GM19452 (cell line): ENCODE measurements at regions not wholly inside any gene's neighbourhood (a gene's known extent, or its start where the extent isn't known, plus 50 kb on each side); places are given as distances from the start of the nearest gene placed in this dataset.

Experiments
- ATAC-seq: cut with Tn5 transposase; IDR thresholded peaks from one replicate; pipeline ENCODE4 v1.9.1; 2021; ENCODE audit not compliant: unreplicated experiment

DNA sequence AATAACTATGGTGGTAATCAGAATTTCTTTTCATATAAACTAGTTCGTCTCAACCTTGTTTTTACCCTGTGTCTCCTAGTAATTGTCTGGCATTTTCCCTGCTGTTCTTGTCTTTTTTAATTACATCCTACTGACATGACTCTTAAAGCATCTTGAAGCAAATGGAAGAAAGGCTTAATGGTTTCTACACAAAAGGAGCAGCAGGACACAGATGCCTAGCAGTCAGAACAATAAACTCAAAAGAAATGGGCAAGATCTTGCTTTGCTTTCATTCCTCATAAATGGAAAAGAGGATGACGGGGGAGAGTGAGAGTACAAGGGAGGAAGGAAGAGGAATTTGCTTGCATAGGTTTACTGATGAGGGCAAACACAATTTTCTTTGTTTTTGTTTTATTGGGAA, 293.2 kb upstream of the EMCN start:
- no peak for ATAC-seq

DNA sequence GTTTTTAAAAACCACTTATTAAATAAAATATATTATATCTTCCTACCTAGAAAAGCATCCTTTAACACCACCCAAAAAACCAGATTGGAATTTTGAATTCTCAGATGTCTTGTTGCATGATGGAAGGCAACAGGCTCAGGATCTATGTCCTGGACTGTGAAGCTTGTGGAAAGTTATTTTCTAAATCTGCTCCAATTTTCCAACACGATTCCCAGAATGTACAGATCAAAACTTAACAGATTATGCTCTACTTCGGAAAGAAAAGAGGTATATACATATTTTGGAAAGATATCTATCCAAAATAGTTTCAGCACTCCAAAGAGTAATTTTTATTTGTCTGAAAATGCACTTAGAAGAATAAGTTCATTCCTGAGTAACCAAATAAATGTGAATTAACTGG, 291.7 kb upstream of the EMCN start:
- ATAC-seq, result no peak

DNA sequence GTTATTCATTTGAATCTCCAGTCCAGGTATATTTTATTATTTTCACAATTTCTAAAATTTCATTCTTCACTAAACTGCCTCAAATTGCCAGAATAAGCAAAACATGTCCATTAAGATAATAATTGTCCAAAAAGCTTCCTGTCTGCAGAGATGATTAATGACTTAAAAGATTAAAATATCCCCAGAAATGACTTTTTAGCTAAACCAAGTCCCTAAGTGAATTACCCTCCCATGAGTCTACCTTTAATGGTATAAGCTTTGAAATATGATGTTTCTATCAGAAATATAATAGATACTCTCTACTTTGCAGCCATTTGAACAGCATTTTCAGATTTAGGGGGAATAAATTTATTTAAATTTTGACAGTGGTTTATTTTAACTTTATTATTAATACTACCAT, 289.2 kb upstream of the EMCN start:
- ATAC-seq, result no peak

DNA sequence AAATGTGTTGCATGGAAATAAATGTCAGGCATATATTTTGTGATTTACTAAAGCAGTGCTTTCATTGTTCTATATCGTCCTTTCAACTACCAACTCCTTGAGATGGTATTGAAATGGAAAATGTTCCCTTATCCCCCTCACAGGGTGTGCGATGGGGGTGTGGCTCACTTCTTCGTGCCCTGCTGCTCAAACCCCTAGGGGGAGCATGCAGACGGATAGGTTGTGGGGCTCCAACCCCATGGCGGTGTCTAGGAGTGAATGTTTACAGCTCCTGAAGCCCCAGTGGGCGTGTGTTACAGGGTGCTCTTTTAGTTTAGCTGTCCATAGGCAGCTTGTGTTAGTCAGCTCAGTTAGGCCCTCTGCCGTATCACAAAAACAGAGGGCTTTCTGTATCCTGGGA, 287.7 kb upstream of the EMCN start:
- ATAC-seq, result no peak

DNA sequence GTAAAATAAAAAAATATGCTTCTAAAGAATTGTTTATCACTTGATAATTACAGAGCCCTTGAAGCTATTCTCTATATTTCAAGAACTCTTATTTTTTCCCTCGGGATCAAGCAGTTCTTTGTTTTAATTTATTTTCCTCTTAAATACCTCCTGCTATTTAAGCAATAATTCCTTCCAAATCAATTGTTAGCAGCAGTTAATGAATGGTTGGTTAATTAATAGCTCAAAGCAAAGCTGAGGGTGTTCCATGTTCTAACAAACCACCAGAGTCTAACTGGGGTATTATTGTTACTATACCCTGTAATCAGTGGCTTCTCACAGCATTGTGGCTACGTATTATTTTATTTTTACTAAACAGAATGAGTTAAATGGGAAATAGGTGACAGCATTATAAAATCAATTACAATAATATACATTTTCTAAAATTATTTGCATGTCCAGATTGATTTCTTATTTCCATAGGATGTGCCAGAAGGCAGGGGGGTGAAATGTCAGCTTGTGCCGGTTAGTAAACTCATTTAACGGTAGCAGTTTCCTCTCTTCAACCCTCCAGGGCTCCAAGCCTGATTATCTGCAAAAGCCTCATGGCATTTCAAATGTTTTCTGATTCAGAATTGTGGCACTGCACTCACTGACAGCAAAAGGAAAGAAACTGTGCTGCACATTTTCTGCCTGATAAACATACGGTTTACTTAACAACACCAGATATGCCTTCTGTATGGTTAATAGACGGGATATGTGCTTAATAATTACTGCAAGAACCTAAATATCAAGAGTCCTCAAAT, 286.9 kb upstream of the EMCN start:
- ATAC-seq, result no peak

DNA sequence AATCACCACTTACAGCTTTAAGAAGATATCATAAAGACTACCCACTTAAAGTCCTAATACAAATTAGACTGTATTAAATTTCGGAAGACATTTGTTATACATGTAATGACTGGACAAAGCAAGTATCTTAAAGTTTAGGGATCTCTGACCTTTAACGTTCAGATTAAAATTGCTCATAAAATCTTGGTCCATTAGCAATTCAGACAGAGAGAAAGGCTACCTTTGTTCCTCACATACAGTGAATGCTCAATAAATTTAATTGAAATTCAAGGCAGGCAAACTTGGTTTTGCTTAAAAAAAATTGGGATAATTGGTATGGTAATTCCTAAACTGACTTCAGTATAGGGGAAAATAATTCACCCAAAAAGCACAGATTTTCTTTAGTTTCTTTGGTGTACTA, 285.9 kb upstream of the EMCN start:
- no peak for ATAC-seq

DNA sequence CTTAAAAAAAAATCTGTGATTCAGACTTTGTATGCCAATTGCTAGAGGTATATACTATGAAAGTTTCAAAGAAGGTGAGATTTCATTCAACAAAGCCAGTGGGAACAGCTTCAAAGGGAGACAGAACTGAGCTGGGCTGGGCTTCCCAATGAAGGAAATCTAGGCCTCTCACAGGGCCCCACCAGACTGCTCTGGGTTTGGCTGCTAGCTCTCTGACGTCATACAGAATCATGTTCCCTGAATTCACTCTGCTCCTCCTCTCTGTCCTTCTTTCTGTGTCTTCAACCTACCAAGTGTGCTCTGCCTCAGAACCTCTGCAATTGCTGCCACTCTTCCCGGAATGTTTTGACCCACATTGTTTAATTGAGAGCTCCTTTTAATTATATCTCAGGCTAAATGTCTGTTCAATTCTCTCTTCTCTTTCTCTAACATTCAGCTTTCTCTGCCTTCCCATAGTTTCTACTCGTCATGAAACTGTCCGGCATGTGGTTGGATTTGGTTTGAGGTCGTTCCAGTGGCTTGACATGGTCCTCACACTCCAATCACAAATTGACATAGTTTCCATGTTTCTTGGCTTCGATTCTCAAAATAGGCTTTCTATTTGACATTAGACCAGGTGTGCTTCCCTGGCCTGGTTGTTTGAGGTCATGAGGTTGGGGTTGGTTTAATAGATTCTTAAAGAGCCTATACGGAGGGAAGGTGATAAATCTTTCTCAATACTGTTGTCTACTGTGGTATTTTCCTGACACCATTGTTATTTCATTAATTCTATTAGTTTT, 282.1 kb upstream of the EMCN start:
- no peak for ATAC-seq

DNA sequence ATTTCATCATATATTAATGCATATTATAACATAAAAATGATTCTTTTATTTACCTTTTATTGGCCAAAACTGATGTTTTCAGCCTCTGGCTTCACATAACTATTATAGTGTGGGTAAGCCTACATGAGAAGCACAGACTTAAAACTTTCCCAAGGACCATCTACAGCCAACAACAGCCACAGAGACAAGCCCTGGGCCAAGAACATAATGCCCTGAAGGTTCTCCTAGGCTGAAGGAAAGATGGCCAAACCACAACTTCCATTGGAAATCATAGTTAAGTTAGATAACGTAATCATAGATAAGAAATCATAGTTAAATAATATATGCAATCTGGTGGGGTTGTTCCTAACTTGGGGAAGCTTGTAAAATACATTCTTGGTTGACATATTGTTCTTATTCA, 280.0 kb upstream of the EMCN start:
- ATAC-seq, result no peak

DNA sequence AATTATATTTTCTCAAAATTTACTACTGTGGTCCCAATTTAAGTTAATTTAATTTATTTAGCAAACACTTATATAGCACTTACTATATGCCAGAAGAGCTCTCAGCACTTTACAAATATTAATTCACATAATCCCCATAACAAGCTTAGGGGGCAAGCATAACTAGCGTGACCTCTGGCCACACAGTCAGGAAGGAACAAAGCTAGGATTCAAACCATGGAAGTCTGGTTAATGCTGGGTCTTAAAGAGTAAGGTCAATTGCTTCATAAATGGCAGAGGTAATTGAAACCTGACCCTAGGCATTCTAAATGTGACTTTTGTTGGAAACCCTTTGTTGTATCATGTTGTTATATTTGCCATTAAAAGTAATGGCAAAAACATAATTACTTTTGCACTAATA, 279.5 kb upstream of the EMCN start:
- no peak for ATAC-seq

DNA sequence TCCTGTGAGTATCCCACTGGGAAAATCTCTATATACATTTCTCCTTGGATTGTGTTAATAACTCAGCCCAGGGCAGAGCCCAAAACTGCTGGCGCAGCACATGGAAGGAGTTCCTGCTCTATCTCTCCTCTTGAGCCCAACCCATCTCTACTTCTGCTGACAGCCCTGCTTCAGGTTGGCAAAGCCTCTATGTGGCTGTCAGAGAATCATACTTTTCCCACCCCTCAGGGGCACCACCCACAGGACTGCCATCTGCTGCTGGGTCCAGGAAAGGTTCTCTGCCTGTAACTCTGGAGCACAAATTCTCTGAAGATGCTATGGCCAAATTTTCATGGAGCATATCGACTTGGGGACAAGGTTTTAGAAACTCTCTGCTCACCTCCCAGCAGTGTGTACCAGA, 278.5 kb upstream of the EMCN start:
- ATAC-seq, result no peak

DNA sequence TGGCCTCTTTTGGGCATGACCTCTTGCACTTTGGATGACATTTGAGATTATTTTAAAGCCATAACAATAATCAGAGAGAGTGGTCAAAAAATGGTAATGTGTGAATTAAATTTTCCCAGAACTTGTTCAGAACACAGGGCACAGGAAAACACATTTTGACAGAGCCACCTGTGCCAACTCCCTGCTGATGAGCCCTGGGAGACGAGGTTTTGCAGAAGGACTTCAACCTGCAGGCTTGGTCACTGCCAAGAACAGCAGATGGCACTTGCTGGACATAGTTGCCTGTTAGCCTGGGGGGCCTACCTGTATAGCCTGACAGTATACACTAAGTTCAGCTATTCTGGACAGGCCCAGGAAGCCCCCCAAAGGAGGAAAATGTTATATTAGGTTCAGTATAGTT, 277.8 kb upstream of the EMCN start:
- no peak for ATAC-seq

DNA sequence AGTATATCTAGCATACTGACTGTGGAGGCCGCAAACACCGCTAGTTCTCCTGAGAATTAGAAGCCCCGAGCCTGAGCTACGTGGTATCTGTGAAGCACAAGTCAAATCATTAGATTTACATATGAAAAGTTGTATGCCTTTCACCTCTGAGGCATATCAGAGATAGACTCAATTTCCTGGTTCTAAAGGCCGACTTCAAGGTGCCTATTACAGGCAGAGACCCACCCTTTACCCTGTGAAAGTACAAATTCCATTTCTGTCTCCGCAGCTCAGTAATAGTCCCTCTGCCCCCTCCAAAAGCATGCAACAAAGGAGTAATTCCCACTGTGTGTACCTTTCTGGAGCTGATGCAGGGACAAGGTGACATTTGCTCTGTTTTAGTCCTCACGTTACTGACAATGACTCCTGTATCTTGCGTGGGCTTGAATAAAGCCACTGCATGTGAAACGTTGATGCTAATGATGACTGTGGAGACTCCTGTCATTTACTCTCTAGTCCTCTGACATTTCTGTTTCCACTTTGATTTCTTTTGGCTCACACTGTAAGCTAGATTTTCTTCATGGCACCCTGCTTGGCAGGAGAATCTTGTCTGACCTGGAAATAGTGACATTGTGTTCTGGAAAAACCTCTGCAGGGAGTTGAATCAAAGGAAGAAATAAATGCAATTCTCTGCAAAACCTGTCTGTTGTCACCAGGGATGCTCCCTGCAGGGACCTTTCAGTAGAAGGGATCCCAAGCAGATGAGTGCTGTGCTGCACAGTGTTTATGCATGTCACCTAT, 273.2 kb upstream of the EMCN start:
- ATAC-seq, result no peak

DNA sequence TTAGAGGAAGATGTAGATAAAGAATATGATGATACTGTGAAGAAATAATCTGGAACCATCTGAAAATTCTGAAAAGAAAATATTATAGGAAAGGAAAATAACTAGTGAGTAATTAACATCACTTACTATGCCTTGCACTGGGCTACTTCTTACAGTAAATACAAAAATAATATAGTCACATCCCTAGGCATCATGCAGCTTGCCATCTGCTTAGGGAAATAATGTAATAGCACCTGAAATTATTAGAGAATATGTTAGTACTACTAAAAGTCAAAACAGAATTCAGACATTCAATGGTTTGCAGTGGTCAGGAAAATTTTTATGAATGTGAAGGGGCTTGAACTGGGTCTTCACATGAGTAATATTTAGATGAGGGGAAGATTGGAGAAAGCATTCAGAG, 272.2 kb upstream of the EMCN start:
- ATAC-seq, result no peak

DNA sequence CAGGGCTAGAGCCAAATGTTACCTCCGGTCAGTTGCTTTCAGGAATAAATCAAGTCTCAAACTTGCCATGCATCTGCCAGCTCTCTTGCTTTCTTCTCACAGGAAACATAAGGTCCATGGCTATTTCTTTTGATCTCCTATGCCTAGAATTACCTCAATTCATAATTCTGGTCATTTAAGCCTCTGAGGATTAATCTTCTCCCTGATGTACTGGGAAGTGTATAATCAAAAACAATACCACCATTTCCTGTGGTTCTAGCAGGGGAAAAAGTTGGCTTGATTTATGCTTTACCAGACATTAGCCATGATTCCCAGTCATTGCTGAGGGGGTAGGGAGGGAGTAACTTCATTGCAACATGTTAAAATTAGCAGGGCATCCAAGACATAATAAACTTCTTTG, 268.7 kb upstream of the EMCN start:
- no peak for ATAC-seq

DNA sequence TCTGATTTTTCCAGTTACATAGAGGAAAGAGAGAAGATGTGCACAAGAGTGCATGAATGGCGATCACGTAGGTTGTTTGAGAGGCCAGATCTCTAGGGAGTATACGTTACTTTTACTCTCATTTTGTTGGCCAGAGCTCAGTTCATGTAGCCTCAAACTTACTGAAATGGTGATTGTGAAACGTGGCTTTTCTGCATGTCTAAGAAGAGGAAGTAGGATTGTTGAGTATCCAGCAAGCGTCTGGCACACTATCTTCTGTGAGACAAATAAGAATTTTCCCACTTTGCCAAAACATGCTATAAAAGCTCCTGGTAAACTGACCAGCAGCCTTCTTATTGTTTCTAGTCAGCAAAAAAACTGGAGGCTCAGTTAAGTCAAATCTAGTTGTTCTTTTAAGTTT, 264.5 kb upstream of the EMCN start:
- no peak for ATAC-seq

DNA sequence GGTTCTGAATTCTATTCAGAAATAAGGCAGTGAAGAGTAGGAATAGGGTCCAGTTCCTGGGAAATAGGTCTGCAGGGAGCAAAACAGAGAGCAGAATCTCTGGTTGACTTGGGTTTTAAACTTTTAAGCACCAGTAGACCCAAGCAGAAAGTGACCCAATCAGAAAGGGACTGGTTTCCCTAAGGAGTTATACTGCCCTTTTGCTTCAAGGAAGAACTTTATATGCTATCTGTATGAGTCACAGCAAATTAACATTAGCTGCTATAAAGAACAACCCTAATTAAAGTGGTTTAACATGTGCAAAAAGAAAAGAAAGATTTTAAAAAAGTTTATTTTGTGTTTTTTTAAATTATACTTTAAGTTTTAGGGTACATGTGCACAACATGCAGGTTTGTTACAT, 263.6 kb upstream of the EMCN start:
- ATAC-seq, result no peak

DNA sequence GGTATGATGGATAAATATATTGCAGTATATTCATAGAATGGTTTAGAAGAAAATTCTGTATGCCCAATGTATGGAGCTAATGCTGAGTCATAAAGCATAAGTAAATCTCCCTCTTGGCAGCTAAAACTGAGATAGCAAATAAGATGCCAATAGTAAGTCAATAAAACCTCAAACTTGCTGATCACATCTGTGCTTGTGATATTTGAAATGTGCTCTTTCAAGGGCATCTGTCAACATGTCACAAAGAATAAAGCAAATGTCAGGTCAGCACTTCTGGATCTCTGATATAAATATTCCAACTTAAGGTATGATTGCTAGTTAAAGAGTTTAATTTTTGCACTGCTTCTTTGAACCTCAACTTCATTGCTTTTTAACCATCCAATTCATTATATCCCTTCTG, 262.3 kb upstream of the EMCN start:
- ATAC-seq, result no peak

DNA sequence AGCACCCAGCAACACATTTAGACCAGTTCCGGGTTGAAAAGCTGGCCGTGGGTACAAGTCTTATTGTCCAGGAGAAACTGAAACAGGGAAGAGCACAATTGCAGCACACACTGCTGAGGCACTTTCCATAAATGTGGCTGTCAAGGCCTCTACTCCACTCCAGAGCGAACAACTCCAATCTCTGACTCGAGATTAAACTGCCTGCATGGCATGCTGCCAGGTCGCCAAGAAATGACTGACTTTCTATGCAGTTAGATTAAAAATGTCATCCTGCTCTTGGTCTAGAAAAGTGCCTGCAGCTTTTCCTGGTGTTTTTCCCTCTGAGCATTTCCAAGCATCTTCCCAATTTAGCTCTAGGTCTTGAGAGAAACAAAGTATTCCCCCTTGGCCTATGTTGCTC, 260.6 kb upstream of the EMCN start:
- no peak for ATAC-seq

DNA sequence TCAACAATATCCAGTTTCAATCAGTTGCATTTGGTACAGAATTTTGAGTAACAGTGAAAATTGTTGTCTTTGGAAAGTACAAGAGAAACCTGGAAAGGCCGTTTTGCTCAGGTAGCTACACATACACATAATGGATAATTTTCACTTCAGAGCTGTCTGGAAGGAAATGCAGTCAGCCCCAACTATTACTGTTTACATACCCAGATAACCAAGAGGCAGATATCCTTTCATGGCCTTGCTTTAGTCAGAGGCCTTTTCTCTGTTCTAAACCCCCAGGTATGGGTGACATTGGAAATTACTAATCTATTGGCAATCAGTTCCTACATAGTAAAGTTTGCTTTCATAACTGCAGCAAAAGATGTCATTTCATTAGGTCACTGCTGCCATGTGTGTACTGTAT, 244.9 kb upstream of the EMCN start:
- ATAC-seq, result no peak

DNA sequence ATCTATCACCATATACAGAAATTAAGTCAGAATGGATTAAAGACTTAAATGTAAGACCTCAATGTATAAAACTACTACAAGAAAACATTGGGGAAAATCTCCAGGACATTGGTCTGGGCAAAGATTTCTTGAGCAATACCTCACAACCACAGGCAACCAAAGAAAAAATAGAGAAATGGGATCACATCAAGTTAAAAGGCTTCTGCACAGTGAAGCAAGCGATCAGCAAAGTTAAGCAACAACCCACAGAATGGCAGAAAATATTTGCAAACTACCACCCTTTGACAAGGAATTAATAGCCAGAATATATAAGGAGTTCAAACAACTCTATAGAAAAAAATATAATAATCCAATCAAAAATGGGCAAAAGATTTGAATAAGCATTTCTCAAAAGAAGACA, 236.9 kb upstream of the EMCN start:
- ATAC-seq, result no peak

DNA sequence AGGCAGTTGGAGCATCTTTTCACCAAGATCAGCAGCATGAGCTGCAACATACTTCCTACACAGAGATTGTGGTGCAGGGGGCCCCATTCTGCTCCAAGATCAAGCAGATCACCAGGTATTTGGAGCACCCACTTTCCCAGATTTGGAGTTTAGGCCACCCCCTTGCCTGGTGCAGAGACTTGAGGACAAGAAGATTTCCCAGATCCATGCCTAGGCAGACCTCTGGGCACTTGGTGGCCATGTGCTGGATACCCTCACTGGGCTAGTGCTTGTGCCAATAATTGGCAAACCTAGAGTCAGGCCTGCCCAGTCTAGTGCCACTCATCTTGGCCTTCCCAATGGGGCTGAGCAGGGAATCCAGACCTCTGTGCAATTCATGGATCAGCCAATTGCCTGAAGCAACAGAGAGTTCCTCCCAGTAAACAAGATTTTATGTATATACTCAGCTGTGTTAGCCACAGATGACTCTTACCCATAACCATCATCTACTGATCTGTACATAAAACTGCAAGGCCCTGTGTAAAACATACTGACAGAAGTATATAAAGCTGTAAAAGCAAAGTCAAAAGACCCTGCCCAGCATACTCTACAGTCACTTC, 228.4 kb upstream of the EMCN start:
- ATAC-seq, result no peak

DNA sequence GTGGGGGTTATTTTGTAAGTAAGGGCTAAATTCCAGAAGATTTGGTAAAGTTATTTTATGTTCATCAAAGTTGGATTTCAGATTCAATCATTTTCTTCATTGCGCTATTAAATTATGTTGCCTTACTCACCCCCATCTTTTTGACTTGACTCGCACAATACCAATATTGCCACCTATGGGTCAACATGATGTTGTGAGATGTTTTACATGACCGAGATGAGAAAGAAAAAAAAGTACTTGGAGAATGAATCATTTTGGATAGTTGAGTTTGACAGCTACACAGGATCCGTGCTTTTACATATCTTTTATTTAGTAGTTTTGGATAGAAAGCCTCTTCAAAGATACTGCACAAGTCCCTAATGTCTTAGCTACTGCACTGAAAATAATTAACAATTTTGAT, 224.2 kb upstream of the EMCN start:
- no peak for ATAC-seq
